Cardiac muscle cell (in vitro differentiated cells and primary cell): ENCODE measurements at regions not wholly inside any gene's neighbourhood (a gene's known extent, or its start where the extent isn't known, plus 50 kb on each side); places are given as distances from the start of the nearest gene placed in this dataset.

ENCODE experiments used
- DNase-seq, 2 donors: peaks; one replicate each; pipeline versions ENCODE4 v3.0.0 to v3.0.0-alpha.2; 2010 to 2017; ENCODE audit warnings: low read depth in 1 of 2, low spot score in 1 of 2
- H3K27ac ChIP-seq: fragments of 200-600 bp; sonication (generic); 2 replicates; pipeline ENCODE4 v1.5.1; 2016
- H3K27me3 ChIP-seq: fragments of 200-600 bp; sonication (generic); 2 replicates; pipeline ENCODE4 v1.6.0; 2016; ENCODE audit warnings: control low read depth
- H3K36me3 ChIP-seq: fragments of 200-600 bp; sonication (generic); 2 replicates; pipeline ENCODE4 v1.5.1; 2016; ENCODE audit warnings: control low read depth
- H3K4me1 ChIP-seq: fragments of 200-600 bp; sonication (generic); 2 replicates; pipeline ENCODE4 v1.8.1; 2017; ENCODE audit warnings: low read depth, mild to moderate bottlenecking, mixed run types
- H3K4me3 ChIP-seq: fragments of 200-600 bp; sonication (generic); 2 replicates; pipeline ENCODE4 v1.5.1; 2016; ENCODE audit warnings: mild to moderate bottlenecking
- H3K9me3 ChIP-seq: fragments of 200-600 bp; sonication (generic); 2 replicates; pipeline ENCODE4 v1.5.1; 2017; ENCODE audit warnings: low read depth, mild to moderate bottlenecking, control low read depth
- CTCF ChIP-seq: IDR thresholded peaks from 2 replicates; pipeline ENCODE4 v1.5.1; 2012; ENCODE audit warnings: low read depth, mild to moderate bottlenecking, low read length

GRCh38 chr2:196479350-196479749 is 160.2 kb upstream of the CCDC150 start:
- Histone ChIP-seq H3K9me3 (no peaks in the 10 kb centered on the region), H3K4me3 (no peak overlapping the region), H3K4me1 (no peaks in the 10 kb centered on the region), H3K27me3 (no peaks in the 10 kb centered on the region), H3K36me3 (no peaks in the 10 kb centered on the region), H3K27ac (no peak overlapping the region)
- TF ChIP-seq CTCF = no peak
- DNase-seq = peak in 1 of 2 donors; percentile 74

- H3K9me3 ChIP-seq = no peaks in the 10 kb centered on the region
- no peak for TF ChIP-seq CTCF
Measured at GRCh38 chr2:196480653-196481323, 158.7 kb upstream of the CCDC150 start.

GRCh38 chr2:196481324-196481697 is 158.2 kb upstream of the CCDC150 start:
- H3K4me1 ChIP-seq = no peaks in the 10 kb centered on the region
- DNase-seq = peak in 1 of 2 donors; percentile 48
- no peaks in the 10 kb centered on the region for H3K9me3 ChIP-seq
- H3K27ac ChIP-seq = no peak overlapping the region
- TF ChIP-seq CTCF = no peak
- H3K27me3 ChIP-seq = no peaks in the 10 kb centered on the region
- H3K36me3 ChIP-seq = no peaks in the 10 kb centered on the region
- no peak overlapping the region for H3K4me3 ChIP-seq

More at GRCh38 chr2:196480653-196481323, 158.7 kb upstream of the CCDC150 start:
- H3K27ac ChIP-seq = no peak overlapping the region
- H3K36me3 ChIP-seq = no peaks in the 10 kb centered on the region
- H3K27me3 ChIP-seq = no peaks in the 10 kb centered on the region
- DNase-seq = no peak
- no peaks in the 10 kb centered on the region for H3K4me1 ChIP-seq
- no peak overlapping the region for H3K4me3 ChIP-seq

- Histone ChIP-seq H3K4me1 (no peaks in the 10 kb centered on the region), H3K36me3 (no peaks in the 10 kb centered on the region), H3K9me3 (no peaks in the 10 kb centered on the region), H3K27me3 (no peaks in the 10 kb centered on the region), H3K4me3 (no peak overlapping the region), H3K27ac (no peak overlapping the region)
- TF ChIP-seq CTCF = no peak
- peak in 1 of 2 donors; percentile 23 for DNase-seq
Measured at GRCh38 chr2:196482119-196483065, 157.1 kb upstream of the CCDC150 start.

- no peak overlapping the region for H3K4me3 ChIP-seq
- no peaks in the 10 kb centered on the region for H3K27me3 ChIP-seq
- no peak for TF ChIP-seq CTCF
Measured at GRCh38 chr2:196486146-196486545, 153.4 kb upstream of the CCDC150 start.

More at GRCh38 chr2:196486146-196486545, 153.4 kb upstream of the CCDC150 start:
- H3K4me1 ChIP-seq = no peaks in the 10 kb centered on the region
- DNase-seq = no peak
- H3K9me3 ChIP-seq = no peaks in the 10 kb centered on the region
- no peaks in the 10 kb centered on the region for H3K36me3 ChIP-seq
- H3K27ac ChIP-seq = no peak overlapping the region
